AG08395 (cell line): ENCODE measurements at regions not wholly inside any gene's neighbourhood (a gene's known extent, or its start where the extent isn't known, plus 50 kb on each side); places are given as distances from the start of the nearest gene placed in this dataset.

Experiments
- DNase-seq: peaks from one replicate; pipeline ENCODE4 v3.0.0; 2012; ENCODE audit warnings: mixed read lengths, low spot score

DNA sequence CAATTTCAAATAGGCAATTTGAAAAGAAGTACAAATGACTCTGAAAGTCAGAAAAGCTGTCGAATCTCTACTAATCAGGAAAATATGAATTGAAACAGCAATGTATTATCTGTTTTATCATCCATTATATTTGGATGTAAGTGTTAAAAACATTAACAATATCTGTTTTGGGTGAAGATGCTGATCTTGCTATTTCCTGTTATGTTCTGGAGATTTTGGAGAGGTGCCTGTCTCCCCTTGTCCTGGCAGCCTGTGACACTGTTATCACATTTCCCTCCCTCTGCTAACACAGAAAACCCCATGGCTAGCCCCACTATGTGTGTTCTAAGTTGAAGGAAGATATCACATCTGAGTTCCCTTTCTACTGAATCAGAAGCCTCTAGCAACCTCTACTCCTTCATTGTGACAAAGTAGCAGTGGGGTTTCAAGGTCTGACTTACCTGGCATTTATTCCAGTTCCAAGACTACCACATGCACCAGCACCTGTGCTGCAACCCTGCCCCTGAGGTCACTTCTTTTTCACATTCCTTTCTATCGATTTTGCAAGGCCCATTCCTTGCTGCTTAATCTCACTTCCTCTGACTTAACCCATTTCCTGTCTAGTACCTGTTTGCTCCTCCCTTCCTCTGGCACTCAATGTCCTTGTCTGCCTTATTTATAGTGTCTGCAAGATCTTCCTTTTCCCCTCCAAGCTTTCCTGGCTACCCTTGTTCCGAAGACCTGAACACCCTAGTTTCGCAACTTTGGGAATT is 95.5 kb upstream of the COL8A1 start:
- DNase-seq, result no peak

DNA sequence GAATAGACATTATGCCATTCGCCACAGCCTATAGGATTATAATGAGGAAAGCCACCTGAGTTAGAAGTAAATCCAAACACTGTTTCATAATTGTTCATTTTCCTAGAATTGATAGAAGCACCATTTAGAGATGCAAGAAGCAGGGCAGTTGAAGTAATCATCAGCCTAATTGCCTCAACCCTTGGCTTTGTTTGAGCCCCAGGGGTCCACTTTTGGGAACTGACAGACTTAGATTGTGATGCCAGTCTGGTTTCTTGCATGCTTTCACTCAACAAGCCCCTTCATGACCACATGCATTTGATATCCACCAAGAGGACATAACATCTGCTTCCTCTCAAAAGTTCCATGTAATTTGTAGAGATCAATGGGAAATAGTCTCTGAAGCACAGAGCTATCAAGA is 97.2 kb upstream of the COL8A1 start:
- no peak for DNase-seq

DNA sequence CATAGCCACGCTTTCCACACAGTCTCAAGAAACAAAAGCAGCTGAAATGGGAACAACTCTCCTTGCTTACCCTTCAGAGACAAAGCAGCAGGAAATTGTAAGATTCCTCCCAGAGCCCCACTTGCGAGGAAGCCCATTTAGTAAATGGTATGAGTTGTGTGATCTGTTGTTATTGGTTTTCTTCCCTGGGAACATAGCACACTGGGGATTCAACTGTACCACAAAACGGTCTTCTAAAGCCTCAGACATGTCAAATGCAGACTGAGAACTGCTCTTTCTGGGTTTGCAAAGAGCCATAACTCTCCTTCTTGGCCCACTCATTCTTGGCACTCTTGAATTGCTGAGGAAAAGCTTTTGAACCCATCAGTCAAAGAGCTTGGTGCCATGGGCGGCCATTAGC is 101.0 kb upstream of the COL8A1 start:
- no peak for DNase-seq

DNA sequence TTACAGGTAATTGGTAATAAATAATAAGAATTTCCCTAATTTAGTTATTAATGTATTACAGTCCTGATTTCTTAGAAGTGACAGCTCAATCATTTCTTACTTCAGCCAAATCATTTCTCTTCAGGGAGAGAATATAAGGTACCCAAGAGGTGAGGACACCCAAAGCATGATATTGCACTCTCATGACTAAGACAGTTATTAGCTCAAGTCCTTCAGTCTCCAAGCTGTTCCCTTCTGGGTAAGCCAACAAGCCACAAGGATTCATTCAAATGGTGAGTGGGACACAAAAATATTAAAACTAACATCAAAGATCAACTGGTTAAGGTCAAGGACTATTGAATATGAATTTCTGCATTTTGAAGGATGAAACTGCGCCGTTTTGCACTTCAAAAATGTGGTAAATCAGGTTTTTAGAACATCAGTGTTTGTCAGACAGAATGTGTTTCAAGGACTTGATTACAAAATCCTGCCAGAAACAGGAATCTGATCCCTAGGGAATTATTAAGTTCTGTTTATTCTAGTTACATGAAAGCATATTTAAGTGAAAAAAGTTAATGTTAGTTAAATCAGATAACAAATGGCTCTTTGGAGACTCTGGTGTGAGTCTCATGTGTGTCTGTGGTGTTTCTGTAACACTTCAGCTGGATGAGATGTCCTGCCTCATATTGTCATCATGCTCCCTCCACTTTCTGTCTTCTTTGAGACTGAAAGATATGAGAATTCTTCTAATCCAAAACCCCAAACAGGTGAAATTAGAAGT is 101.7 kb upstream of the COL8A1 start:
- DNase-seq, result no peak

DNA sequence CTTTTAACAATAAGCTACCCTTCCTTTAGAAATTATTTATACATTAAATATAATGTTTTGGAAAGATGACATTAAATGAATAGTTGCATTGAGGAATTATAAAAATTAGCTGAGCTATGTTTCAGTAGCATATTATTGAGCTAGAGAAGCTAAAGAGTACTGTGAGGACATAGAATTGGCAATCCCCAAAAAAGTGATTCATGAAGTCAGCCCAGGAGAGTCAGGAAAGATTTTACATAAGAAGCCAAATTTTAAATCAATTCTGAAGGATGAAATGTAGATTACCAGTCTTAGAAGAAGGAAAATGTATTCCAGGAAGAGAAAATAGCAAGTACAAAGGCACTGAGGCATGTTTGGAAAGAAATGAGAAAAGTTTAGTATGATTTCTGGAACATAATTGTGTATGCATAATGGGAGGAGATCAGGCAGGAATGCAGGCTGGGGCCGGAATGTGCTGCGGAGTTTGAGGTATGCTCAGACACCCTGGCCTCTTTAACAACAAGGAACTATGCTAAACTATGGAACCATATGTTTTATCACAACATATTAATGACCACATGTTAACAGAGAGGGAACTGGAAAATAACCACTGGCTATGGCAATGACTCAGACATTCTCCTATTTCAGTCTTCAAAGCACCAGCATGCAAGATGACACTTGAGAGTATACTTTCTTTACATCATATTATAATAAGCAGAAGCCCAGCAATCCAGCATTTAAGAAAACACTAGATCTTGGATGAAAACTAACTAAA is 103.3 kb upstream of the COL8A1 start:
- DNase-seq, result no peak

DNA sequence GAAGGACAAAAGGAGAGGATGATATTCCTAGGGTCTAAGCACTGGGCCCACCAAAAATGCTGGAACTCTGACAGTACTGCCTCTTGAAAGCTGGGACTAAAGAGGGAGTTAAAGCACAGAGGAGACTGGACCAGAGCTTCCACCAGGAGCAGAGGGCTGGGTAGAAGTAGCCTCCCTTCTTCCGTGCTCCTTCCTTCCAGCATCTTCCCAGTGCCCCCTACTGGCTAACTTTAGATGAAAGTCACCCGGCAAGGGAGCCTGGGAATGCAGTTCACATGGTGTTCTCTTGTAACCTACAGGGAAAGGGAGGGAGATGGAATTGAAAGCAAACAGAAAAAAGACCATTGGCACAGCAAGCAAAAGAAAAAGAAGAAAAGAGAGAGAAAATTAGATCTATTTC is 106.1 kb upstream of the COL8A1 start:
- DNase-seq, result peak; percentile 63

DNA sequence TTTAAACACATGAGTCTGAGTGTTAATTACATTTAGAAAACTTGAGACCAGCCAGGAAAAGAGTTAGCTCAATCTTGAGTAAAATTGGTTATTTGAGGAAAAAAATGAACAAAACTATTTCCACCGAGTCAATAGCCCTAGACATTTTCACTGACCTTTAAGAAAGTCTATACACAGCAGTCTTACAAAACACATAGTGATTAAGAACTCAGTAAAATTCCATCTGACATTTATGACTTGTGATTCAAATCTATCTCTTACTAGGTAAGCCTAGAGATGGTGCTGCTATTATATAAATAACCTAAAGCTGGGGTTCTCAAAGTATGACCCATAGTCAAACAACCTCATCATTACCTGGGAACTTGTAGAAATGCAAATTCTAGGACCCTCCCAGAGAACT is 109.1 kb upstream of the COL8A1 start:
- DNase-seq, result no peak

DNA sequence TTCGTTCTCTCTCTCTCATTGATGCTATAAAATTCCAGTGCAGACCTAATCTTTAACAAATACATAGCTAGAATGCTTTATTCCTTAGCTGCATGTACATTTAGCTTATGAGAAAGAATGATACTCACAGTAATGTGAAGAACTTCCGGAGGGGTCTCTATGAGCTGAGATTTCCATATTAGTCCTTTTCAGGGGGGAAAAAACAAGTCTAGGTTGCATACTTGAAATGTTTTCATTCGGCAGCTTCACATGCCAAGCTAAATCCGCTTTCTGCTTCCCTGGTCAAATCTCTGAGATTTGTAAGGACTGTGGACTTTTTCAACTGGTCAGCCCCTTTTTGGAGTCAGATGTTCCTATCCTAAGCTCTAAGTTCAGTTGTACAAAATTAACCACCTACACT is 111.5 kb upstream of the COL8A1 start:
- DNase-seq, result no peak

DNA sequence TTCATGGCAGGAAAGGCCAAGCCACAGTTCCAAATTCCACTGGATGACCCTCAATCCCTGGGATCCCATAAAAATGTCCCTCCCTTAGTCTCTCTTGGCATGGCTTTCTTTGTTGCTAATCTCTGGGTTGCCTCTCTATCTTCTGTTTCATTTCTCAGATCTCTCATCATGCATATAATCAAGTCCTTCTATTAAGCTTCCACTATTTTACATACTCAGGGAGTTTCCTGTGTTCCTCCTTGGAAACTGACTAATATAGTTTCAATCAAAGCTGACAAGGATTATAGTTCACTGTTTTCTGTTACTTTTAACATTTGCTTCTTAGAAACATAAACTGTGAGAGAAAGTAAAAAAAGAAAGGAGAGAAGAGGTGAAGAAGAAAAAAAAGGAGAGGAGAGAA is 113.8 kb upstream of the COL8A1 start:
- DNase-seq, result no peak

DNA sequence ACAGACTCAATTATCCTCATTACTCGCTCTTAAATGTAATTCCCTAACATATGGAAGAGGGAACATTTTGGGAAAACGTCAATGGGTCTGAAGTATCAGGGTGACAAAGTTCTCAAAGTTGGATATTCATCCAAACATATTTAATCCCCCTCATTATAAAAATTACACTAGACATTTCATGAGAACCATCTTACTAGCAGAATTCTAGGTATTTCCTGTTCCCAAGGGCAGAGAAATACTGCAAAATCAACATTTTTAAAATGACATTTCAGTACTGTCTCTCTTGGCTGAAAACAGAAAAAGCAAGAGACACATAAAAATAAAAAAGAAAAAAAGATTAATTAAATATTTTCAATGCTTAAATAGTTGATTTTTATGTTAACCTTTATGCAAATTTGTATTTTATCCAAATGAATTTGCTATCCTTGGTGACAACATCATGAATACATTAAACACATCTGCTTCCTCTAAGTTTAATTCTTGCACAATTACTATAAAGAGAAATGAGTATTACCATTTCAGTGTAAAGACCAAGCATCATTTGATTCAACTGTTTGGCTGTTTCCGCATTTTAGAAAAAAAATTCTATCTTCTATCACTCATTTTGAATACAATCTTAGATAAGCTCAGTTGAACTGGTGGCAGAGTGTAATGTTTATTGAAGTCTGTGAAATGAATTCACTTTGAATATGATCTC is 114.8 kb upstream of the COL8A1 start:
- DNase-seq, result no peak

DNA sequence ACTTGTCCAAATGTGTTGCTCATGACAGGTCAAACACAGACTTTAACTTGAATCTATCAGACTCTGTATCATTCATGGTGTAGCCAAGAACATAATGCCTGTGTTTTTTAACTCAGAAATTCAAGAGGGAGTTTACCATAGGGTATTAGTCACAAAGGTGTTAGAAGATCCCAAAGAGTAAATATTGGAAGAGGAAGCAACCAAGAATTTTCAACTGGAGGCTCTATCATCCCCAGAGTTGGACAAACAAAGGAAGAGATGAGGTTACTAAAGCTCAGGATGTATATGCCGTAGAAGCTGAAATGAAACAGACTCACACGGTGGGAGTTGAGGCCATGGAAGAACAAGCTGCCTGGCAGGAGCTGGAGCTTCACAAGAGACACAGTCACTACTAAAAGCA is 116.2 kb upstream of the COL8A1 start:
- DNase-seq, result no peak

DNA sequence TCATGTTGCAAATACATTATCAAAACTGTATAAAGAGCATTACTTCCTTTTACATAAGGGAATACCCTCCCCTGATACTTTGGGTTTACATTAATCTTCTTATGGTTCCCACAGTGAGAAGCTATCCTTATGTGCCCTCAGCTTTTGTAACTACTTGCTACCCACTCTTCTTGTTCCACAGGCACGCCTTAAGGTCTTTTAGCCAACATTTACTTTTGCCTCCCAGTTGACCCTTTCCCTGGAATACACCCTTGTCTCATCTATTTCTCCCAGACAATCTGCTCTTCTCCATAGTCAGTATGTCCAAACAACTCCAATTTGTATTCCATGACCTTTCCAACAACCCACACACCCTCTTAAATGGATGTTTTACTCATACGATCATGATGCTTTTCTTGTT is 116.8 kb upstream of the COL8A1 start:
- DNase-seq, result no peak

DNA sequence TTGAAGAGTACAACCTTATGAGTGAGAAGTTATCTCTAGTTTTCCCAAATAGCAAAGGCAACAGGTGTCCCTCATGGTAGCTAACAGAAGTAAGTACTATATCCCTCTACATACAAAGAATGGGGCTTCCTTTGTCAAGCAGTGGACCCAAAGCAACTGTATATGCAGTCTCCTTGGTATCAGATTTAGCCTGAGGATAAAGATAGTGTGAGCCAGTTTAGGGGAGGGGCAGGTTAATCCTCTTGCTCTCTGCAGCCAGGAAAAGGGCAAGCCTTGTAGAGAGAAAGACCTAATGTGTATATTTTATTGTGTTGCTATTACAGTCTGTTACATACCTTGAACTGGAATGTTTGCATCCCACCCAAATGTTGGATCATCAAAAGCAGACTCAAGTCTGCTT is 117.9 kb upstream of the COL8A1 start:
- no peak for DNase-seq

DNA sequence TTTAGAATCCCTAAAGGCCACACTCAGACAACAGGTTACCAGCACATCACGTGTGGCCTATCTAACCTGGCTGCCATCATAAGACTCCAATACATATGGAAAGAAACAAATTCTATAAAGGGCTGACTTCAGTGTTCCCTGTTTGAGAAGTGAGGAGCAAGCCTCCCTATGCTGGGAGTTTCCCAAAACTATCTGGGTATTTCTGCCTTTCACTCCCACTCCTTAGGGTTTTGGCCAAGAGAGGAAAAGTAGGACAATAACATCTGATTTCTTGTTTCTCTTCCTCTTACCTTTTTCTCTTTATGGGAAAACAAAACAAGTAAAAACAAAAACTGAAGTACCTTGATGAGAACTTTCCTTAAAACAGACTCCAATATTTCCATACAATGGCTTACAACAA is 121.5 kb upstream of the COL8A1 start:
- DNase-seq, result no peak

DNA sequence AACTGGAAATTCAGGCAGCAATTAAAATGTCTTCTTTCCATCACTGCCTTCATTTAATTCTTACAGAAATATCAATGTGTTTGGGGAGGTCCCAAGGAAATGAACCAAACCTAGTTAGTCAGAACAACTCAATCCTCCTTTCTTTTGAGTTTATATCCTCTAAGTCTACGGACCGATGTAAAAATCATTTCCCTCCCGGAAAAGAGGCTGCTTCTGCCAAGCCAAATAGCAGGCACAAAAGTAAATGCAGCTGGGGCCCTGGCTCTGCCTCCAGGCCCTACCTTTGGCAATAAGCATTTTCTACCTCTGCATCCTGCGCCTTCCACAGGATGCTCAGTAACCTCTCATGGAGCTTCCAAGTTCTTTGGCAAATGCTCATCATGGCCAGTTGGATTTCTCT is 122.5 kb upstream of the COL8A1 start:
- no peak for DNase-seq

DNA sequence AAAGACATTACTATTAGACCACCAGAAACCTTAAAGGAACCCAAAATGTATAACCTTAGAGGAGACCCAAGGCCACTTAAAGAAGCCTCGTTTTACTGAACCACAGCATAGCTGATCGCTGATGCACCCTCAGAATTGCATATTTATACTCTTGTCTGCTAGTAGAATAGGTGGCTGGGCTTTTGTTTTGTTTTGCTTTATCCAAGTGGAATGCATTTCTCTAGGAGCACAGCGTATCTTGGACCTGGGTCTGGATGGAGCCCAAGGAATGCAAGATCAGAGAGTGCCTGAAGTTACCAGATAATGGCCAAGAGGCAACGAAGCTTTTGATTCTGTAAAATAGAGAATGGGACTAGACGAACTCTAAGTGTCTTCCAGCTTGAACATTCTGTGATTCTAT is 129.2 kb upstream of the COL8A1 start:
- DNase-seq, result peak; percentile 38

DNA sequence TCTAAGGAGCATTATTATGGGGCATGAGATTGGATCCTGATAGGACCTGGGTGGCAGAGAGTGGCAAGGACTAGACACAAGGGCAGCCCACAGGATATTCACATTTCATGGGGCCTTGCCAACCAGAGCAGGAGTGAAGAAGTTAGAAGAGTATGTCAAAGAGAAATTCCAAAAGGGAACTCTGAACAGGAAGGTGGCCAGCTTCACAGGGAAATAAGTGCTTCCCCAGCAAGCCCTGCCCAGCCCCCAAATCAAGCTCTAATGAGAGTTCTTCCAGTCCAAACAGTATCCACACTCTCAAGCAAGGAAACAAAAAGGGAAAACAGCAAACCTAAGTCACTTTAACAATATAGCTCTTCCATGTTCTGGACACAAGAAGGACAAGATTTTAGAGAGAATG is 130.2 kb upstream of the COL8A1 start:
- no peak for DNase-seq

DNA sequence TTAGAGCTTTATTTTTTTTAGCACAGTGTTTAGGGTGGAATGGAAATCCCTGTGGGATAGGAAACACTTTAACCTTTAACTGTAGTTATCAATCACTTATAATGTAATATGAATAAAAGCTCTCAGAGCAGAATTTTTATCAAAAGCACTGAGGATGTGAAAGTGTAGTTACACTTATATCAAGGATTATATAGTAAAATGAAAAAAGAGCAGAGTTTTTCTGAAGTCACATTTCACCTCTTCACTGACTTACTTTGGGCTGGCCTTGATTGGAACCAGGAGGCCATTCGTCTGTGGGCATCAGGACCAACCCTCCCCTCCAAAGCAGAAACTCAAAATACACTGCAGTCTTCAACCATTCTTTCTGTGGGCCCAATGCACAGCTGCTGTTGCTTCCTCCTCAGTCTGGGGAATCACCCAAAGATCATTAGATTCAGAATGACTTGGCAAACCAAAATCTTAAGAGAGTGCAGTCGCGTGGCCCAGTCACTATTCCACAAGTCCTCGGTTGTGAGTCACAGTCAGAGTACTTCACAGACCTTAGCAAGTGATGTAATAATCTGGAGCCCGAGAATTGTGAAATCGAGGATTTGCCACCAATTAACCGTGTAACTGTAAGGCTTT is 132.6 kb upstream of the COL8A1 start:
- DNase-seq, result peak; percentile 77

DNA sequence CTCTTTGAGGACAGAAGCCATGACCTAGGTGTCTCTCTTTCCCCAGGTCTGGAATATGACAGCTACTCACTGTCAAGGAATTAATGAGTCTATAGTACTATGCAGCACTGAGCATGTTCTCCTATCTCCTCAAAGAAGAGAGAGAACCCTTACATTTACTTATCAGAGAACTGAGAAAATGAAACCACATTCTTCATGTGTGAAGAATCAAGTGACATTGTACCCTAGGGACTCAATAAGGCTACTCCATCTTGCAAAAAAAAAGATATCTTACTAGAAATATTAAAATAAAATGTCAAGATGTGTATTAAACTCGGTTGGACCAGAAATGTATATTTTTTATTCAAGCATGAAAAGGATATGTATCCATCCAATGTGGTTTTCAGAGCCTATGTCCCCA is 133.2 kb upstream of the COL8A1 start:
- DNase-seq, result no peak

DNA sequence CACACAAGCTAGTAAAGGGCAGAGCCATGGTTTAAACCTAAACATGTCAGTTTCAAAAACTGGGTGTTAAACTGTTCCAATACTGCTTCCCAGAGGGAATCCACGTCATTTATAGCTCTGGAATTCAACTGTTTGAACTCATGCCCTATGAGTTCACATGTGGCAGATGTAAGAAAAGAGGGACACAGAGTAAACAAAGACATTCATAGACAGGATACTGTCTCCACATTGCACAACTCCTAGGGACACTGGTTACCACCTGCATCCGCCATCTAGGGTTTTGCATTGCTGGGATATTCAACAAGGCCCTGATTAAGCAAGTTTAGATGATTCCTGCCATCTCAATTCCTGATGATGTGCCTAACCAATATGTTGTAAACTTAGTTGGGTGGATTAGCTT is 134.1 kb upstream of the COL8A1 start:
- peak; percentile 52 for DNase-seq

DNA sequence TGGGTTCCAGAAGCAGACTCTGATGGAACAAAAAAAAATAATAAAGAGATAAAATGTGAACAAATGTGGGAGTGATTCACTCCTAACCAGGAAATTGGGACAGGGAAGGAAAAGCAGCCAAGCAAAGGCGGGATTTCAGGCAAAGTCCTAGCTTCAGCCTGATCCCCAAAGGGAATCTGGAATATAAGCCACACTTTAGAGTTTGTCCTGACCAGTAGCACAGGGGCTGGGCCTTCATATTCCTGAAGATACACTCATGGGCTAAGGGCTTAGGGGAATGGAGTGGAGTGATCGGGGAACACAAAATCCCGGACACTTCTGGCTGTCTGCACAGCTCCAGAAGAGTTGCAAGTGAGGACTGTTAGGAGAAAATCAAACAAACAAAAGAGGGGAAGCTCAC is 135.0 kb upstream of the COL8A1 start:
- DNase-seq, result no peak

DNA sequence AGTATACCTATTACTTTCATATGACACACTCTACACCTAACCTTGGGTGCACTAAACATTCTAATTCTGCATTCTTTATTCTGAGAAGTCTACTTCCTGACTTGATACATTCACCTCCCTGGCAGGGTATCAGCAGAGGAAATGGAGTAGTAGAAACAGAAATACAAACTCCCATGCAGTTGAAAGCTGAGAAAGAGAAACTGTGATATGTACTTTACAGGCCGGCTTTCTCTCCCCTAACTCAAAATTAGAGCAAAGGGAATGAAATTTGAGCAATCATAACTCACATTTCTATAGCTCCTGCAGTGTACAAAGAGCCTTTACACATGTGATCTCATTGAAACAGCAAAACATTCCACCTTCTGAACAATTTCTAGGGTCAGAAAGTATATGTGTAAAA is 135.5 kb upstream of the COL8A1 start:
- DNase-seq, result no peak
